SK-N-SH (cell line): ENCODE measurements at regions not wholly inside any gene's neighbourhood (a gene's known extent, or its start where the extent isn't known, plus 50 kb on each side); places are given as distances from the start of the nearest gene placed in this dataset.

Source experiments
- CTCF ChIA-PET: fragments of 300-600, 350-600 bp; formaldehyde crosslinking; extraction: SDS; loops from one replicate; lab custom pipeline; 2021; lab: Yijun Ruan, JAX
- POLR2A ChIA-PET: fragments of 350-600 bp; sonication (Branson Sonifier 250); formaldehyde crosslinking; extraction: SDS; loops from one replicate; lab custom pipeline; 2020; ENCODE audit warnings: antibody characterized with exemption, inconsistent platforms; lab: Yijun Ruan, JAX
- DNase-seq: peaks from one replicate; pipeline ENCODE4 v3.0.0; 2012
- H2AFZ ChIP-seq: fragments of 200-600 bp; sonication (generic); 2 replicates; pipeline ENCODE4 v1.8.1; 2016; ENCODE audit warnings: antibody characterized with exemption, mild to moderate bottlenecking, low read depth
- H3F3A ChIP-seq: fragments of 200-600 bp; sonication (generic); replicated peaks from 2 replicates; pipeline ENCODE3; 2016; ENCODE audit warnings: antibody characterized with exemption, mild to moderate bottlenecking; ENCODE audit not compliant: insufficient read depth
- H3K27ac ChIP-seq, 2 experiments: fragments of 200-500 bp in 1 of 2; fragments of 200-600 bp in 1 of 2; sonication (Bioruptor generic) in 1 of 2; sonication (generic), shearing (Covaris generic) in 1 of 2; 2 replicates each; pipeline versions ENCODE4 v1.5.1 to v1.6.1; 2014 to 2016; ENCODE audit warnings: low read depth in 2 of 2, inconsistent platforms in 1 of 2, low read length in 1 of 2, mild to moderate bottlenecking in 1 of 2, mixed read lengths in 1 of 2
- H3K27me3 ChIP-seq: fragments of 200-600 bp; sonication (generic), shearing (Covaris generic); 2 replicates; pipeline ENCODE4 v1.6.1; 2016; ENCODE audit warnings: mixed run types; ENCODE audit not compliant: insufficient read depth
- H3K36me3 ChIP-seq, 2 experiments: fragments of 200-500 bp in 1 of 2; fragments of 200-600 bp in 1 of 2; sonication (Bioruptor generic) in 1 of 2; sonication (generic) in 1 of 2; replicated peaks in 1 of 2; 2 replicates each; pipeline versions ENCODE3 to v1.5.1; 2014 to 2016; ENCODE audit warnings: low read length in 1 of 2, mild to moderate bottlenecking in 1 of 2; ENCODE audit not compliant: insufficient read depth in 2 of 2, control insufficient read depth in 1 of 2
- H3K4me1 ChIP-seq, 2 experiments: fragments of 200-500 bp in 1 of 2; fragments of 200-600 bp in 1 of 2; sonication (Bioruptor generic) in 1 of 2; sonication (generic), shearing (Covaris generic) in 1 of 2; 2 replicates each; pipeline versions ENCODE4 v1.5.1 to v1.6.1; 2014 to 2016; ENCODE audit warnings: low read depth in 1 of 2, low read length in 1 of 2, mixed run types in 1 of 2; ENCODE audit not compliant: insufficient read depth in 2 of 2, control insufficient read depth in 1 of 2
- H3K4me2 ChIP-seq: fragments of 200-600 bp; sonication (generic), shearing (Covaris generic); 2 replicates; pipeline ENCODE4 v1.6.1; 2017; ENCODE audit warnings: mixed run types
- H3K4me3 ChIP-seq, 2 experiments: fragments of 200-500 bp in 1 of 2; fragments of 200-600 bp in 1 of 2; sonication (Bioruptor generic) in 1 of 2; sonication (generic), shearing (Covaris generic) in 1 of 2; 2 replicates each; pipeline versions ENCODE4 v1.5.1 to v1.8.1; 2014 to 2016; ENCODE audit warnings: low read depth in 2 of 2, inconsistent platforms in 1 of 2, low read length in 1 of 2, mild to moderate bottlenecking in 1 of 2, mixed read lengths in 1 of 2, moderate library complexity in 1 of 2
- H3K79me2 ChIP-seq: fragments of 200-600 bp; sonication (generic); 2 replicates; pipeline ENCODE4 v1.8.1; 2017; ENCODE audit warnings: mild to moderate bottlenecking; ENCODE audit not compliant: insufficient read depth
- H3K9ac ChIP-seq: fragments of 200-600 bp; sonication (generic); 2 replicates; pipeline ENCODE4 v1.6.1; 2017; ENCODE audit warnings: mixed run types
- H3K9me2 ChIP-seq: fragments of 200-600 bp; sonication (generic); 2 replicates; pipeline ENCODE4 v1.6.1; 2017; ENCODE audit warnings: mixed run types
- H3K9me3 ChIP-seq: fragments of 200-600 bp; sonication (generic); 2 replicates; pipeline ENCODE4 v1.6.1; 2017; ENCODE audit warnings: mixed run types, mild to moderate bottlenecking, moderate library complexity
- H4K20me1 ChIP-seq: fragments of 200-600 bp; sonication (generic); 2 replicates; pipeline ENCODE4 v1.6.1; 2017; ENCODE audit warnings: mild to moderate bottlenecking, mixed run types; ENCODE audit not compliant: insufficient read depth
- ELF1 ChIP-seq: IDR thresholded peaks from 2 replicates; pipeline ENCODE4 v1.4.0; 2012
- EP300 ChIP-seq, 2 experiments: IDR thresholded peaks; 2 replicates each; pipeline versions ENCODE4 v1.4.0 to v1.6.1; 2012; ENCODE audit warnings: borderline replicate concordance in 1 of 2, low read depth in 1 of 2, low read length in 1 of 2
- FOXJ3 ChIP-seq: sonication (generic); formaldehyde crosslinking; IDR thresholded peaks from 2 replicates; pipeline ENCODE4 v1.5.1; 2020; ENCODE audit warnings: mild to moderate bottlenecking, missing genetic modification reagents
- FOXM1 ChIP-seq: IDR thresholded peaks from 2 replicates; pipeline ENCODE4 v1.4.0; 2012; ENCODE audit warnings: low read depth, mild to moderate bottlenecking
- JUND ChIP-seq: IDR thresholded peaks from 2 replicates; pipeline ENCODE4 v1.4.0; 2012
- MEF2A ChIP-seq: IDR thresholded peaks from 2 replicates; pipeline ENCODE4 v1.4.0; 2012; ENCODE audit warnings: low read depth, borderline replicate concordance
- MXI1 ChIP-seq: IDR thresholded peaks from 2 replicates; pipeline ENCODE4 v1.6.1; 2012; ENCODE audit warnings: mild to moderate bottlenecking, low read depth, low read length, improper control_type of control experiment
- NRF1 ChIP-seq: IDR thresholded peaks from 2 replicates; pipeline ENCODE4 v1.6.1; 2012; ENCODE audit warnings: low read depth, mild to moderate bottlenecking, low read length
- RAD21 ChIP-seq: IDR thresholded peaks from 2 replicates; pipeline ENCODE4 v1.6.1; 2012; ENCODE audit warnings: mild to moderate bottlenecking, low read length
- RXRA ChIP-seq: IDR thresholded peaks from 2 replicates; pipeline ENCODE4 v1.4.0; 2012; ENCODE audit warnings: low read depth, mild to moderate bottlenecking, borderline replicate concordance
- SIN3A ChIP-seq: IDR thresholded peaks from 2 replicates; pipeline ENCODE4 v1.6.1; 2012; ENCODE audit warnings: low read depth, mild to moderate bottlenecking, low read length, moderate library complexity, borderline replicate concordance
- SMC3 ChIP-seq: IDR thresholded peaks from 2 replicates; pipeline ENCODE4 v1.6.1; 2012; ENCODE audit warnings: low read depth, low read length, improper control_type of control experiment
- TAF1 ChIP-seq: IDR thresholded peaks from 2 replicates; pipeline ENCODE4 v1.6.1; 2012; ENCODE audit warnings: low read depth, mild to moderate bottlenecking, low read length, moderate library complexity, borderline replicate concordance
- WGBS: methylation state at CpG from one replicate; pipeline ENCODE4 v1.1.6; 2017; ENCODE audit warnings: low lambda C conversion rate; 5-methylcytosine and 5-hydroxymethylcytosine counted together
- TF ChIP-seq, protein P1 (sequence below): IDR thresholded peaks from 2 replicates; pipeline ENCODE4 v1.4.0; 2012; ENCODE audit warnings: low read depth
- TF ChIP-seq, protein P2 (sequence below): fragments of 150-350 bp; IDR thresholded peaks from 2 replicates; pipeline ENCODE4 v1.6.1; 2016; ENCODE audit warnings: mild to moderate bottlenecking, low read depth, low read length
- TF ChIP-seq, protein P3 (sequence below): fragments of 150-350 bp; IDR thresholded peaks from 2 replicates; pipeline ENCODE4 v1.6.1; 2017; ENCODE audit warnings: antibody characterized with exemption, low read length, low read depth, borderline replicate concordance
- TF ChIP-seq, protein P4 (sequence below): IDR thresholded peaks from 2 replicates; pipeline ENCODE4 v1.4.0; 2012; ENCODE audit warnings: low read depth, borderline replicate concordance

DNA sequence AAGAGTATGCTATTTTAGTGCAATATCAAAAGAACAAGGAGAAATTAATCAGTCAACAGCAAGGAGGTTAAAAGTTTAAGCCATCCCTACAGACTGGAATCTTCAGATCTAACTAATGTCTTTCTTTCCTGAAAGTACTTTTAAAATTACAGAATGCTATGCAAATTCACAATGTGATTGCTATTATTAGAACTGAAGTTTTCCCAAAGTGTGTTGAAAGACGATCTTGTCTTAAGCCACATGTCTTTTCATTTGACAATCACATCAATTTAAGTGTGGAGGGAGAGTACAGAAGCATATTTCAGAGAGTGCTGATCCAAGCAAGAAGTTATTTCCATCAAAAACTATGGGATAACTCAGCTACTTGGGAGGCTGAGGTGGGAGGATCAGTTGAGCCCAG is 64.7 kb upstream of the TNIP3 start:
- Histone ChIP-seq H3K36me3 (no peaks in the 10 kb centered on the region), H3K4me3 (no peak overlapping the region), H3K79me2 (no peaks in the 10 kb centered on the region), H3K9me2 (no peaks in the 10 kb centered on the region), H4K20me1 (no peaks in the 10 kb centered on the region), H3K4me2 (no peak overlapping the region), H3K9me3 (no peaks in the 10 kb centered on the region), H3K27me3 (no peaks in the 10 kb centered on the region), H3K4me1 (no peaks in the 10 kb centered on the region), H2AFZ (no peak overlapping the region), H3K27ac (no peak overlapping the region), H3F3A (no peaks in the 10 kb centered on the region), H3K9ac (no peak overlapping the region)
- ChIA-PET CTCF (no interaction called here), POLR2A (no interaction called here)
- 5% methylated on average over 1 of the region's 1 CpG for WGBS
- TF ChIP-seq RXRA (no peak), EP300 (IDR thresholded peaks at IDR 0.05; ENCODE audit: borderline replicate concordance in 1 of 2, low read depth in 1 of 2, low read length in 1 of 2) (no peak), FOXM1 (no peak), TAF1 (no peak), SMC3 (no peak), SIN3A (no peak), FOXJ3 (no peak), NRF1 (no peak), MEF2A (no peak), ELF1 (no peak), JUND (no peak), MXI1 (no peak), RAD21 (no peak)
- TF ChIP-seq, protein P1, sequence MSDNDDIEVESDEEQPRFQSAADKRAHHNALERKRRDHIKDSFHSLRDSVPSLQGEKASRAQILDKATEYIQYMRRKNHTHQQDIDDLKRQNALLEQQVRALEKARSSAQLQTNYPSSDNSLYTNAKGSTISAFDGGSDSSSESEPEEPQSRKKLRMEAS: no peak
- TF ChIP-seq, protein P2, sequence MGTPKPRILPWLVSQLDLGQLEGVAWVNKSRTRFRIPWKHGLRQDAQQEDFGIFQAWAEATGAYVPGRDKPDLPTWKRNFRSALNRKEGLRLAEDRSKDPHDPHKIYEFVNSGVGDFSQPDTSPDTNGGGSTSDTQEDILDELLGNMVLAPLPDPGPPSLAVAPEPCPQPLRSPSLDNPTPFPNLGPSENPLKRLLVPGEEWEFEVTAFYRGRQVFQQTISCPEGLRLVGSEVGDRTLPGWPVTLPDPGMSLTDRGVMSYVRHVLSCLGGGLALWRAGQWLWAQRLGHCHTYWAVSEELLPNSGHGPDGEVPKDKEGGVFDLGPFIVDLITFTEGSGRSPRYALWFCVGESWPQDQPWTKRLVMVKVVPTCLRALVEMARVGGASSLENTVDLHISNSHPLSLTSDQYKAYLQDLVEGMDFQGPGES: no peak
- TF ChIP-seq, protein P3, sequence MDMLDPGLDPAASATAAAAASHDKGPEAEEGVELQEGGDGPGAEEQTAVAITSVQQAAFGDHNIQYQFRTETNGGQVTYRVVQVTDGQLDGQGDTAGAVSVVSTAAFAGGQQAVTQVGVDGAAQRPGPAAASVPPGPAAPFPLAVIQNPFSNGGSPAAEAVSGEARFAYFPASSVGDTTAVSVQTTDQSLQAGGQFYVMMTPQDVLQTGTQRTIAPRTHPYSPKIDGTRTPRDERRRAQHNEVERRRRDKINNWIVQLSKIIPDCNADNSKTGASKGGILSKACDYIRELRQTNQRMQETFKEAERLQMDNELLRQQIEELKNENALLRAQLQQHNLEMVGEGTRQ: no peak
- TF ChIP-seq, protein P4, sequence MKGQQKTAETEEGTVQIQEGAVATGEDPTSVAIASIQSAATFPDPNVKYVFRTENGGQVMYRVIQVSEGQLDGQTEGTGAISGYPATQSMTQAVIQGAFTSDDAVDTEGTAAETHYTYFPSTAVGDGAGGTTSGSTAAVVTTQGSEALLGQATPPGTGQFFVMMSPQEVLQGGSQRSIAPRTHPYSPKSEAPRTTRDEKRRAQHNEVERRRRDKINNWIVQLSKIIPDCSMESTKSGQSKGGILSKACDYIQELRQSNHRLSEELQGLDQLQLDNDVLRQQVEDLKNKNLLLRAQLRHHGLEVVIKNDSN: no peak
- no peak for DNase-seq

DNA sequence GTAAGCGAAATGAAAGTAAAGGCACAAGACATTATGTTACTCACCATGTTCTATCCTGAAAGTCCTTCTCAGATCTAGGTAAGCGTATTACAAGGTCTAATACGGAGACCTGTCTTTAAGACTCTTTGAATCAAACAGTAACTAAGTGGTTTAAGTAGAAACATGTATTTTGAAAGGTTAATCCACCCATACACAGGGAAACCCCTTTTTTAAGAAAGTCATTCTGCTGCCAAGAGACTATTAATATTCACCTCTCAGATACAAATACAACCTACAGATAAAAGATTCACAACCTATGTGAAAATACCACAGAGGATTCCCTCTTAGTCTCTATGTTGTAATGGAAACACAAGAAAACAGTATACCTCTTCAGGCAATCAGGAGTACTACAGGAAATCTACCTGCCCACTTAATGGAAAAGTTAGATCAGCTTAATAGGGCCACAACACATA is 63.2 kb upstream of the TNIP3 start:
- H3K4me3 ChIP-seq: no peak overlapping the region
- H3K4me2 ChIP-seq: no peak overlapping the region
- H3K9me3 ChIP-seq: no peaks in the 10 kb centered on the region
- no peaks in the 10 kb centered on the region; the same call in 1 of the 2 replicates for H3K27me3 ChIP-seq
- no peaks in the 10 kb centered on the region for H3K36me3 ChIP-seq
- no peak overlapping the region for H3K27ac ChIP-seq
- TF ChIP-seq JUND: no peak
- H3K79me2 ChIP-seq: no peaks in the 10 kb centered on the region
- H4K20me1 ChIP-seq: no peaks in the 10 kb centered on the region
- ChIA-PET CTCF (interaction anchor here (0.8 to 1.7 kb wide), 2 partner anchors 11 to 34 kb away, joined by 3 to 4 read pairs; no protein-coding TSS in a partner anchor), POLR2A (no interaction called here)
- H3K9ac ChIP-seq: no peak overlapping the region
- H2AFZ ChIP-seq: no peak overlapping the region
- H3F3A ChIP-seq: no peaks in the 10 kb centered on the region
- no peaks in the 10 kb centered on the region for H3K9me2 ChIP-seq
- H3K4me1 ChIP-seq: no peaks in the 10 kb centered on the region
- DNase-seq: no peak
- 11% methylated on average over 3 of the region's 3 CpGs for WGBS
